ENCODE measurements at regions not wholly inside any gene's neighbourhood (a gene's known extent, or its start where the extent isn't known, plus 50 kb on each side); places are given as distances from the start of the nearest gene placed in this dataset.

- TF ChIP-seq ZBTB5 (IDR thresholded peaks at IDR 0.05) (no peak), TAL1 (IDR thresholded peaks at IDR 0.05) (peak; percentile 37), NCOA6 (IDR thresholded peaks at IDR 0.05) (no peak), ZFX (CRISPR knock-in tag; IDR thresholded peaks at IDR 0.05) (no peak), ARID2 (IDR thresholded peaks at IDR 0.05) (no peak), ARID1B (IDR thresholded peaks at IDR 0.05) (peak; percentile 32; the same call in 1 of the 2 replicates), PTRF (tag; IDR thresholded peaks at IDR 0.05) (no peak), GTF2B (IDR thresholded peaks at IDR 0.05; ENCODE audit: extremely low read depth, insufficient read length) (no peak), MAFF (IDR thresholded peaks at IDR 0.05; ENCODE audit: low read length) (0 out of 2 replicates have a peak, but pooled peaks have one; percentile 17), RUNX1 (IDR thresholded peaks at IDR 0.05; ENCODE audit: low read depth) (no peak), ZC3H8 (IDR thresholded peaks at IDR 0.05) (no peak), MAFG (tag; conservative IDR thresholded peaks at IDR 0.05) (peak; percentile 81), CREB1 (IDR thresholded peaks at IDR 0.05) (no peak), CREB1 (CRISPR knock-in tag; IDR thresholded peaks at IDR 0.05) (no peak)
- TF ChIP-seq, protein P1, sequence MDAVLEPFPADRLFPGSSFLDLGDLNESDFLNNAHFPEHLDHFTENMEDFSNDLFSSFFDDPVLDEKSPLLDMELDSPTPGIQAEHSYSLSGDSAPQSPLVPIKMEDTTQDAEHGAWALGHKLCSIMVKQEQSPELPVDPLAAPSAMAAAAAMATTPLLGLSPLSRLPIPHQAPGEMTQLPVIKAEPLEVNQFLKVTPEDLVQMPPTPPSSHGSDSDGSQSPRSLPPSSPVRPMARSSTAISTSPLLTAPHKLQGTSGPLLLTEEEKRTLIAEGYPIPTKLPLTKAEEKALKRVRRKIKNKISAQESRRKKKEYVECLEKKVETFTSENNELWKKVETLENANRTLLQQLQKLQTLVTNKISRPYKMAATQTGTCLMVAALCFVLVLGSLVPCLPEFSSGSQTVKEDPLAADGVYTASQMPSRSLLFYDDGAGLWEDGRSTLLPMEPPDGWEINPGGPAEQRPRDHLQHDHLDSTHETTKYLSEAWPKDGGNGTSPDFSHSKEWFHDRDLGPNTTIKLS (IDR thresholded peaks at IDR 0.05; ENCODE audit: borderline replicate concordance, low read depth), result no peak
Observed at GRCh38 chr10:4107285-4107851, 322.4 kb upstream of the KLF6 start (continued).

Data from K562 (cell line).